DND-41 (cell line): ENCODE measurements at regions not wholly inside any gene's neighbourhood (a gene's known extent, or its start where the extent isn't known, plus 50 kb on each side); places are given as distances from the start of the nearest gene placed in this dataset.

Experiments used
- ATAC-seq: fragments of 200-7000 bp; cut with Tn5 transposase; 3 replicates; pipeline ENCODE4 v1.9.1; 2021; ENCODE audit warnings: low read depth; ENCODE audit not compliant: insufficient read depth
- DNase-seq: peaks from one replicate; pipeline ENCODE4 v3.0.0-alpha.2; 2020
- H2AFZ ChIP-seq: 2 replicates; pipeline ENCODE4 v1.6.0; 2012; ENCODE audit warnings: low read depth, low read length
- H3K27ac ChIP-seq: 2 replicates; pipeline ENCODE4 v1.5.1; 2012; ENCODE audit warnings: low read length, inconsistent platforms
- H3K27me3 ChIP-seq: fragments of 200-600 bp; sonication (generic); 2 replicates; pipeline ENCODE4 v1.6.0; 2012; ENCODE audit warnings: low read length, mild to moderate bottlenecking, inconsistent platforms; ENCODE audit not compliant: insufficient read depth, poor library complexity
- H3K36me3 ChIP-seq: 2 replicates; pipeline ENCODE4 v1.5.1; 2012; ENCODE audit warnings: low read length, inconsistent platforms; ENCODE audit not compliant: insufficient read depth
- H3K4me1 ChIP-seq: 2 replicates; pipeline ENCODE4 v1.5.1; 2012; ENCODE audit warnings: mild to moderate bottlenecking, low read length; ENCODE audit not compliant: insufficient read depth
- H3K4me2 ChIP-seq: 2 replicates; pipeline ENCODE4 v1.6.0; 2012; ENCODE audit warnings: mild to moderate bottlenecking, moderate library complexity, low read length, inconsistent platforms; ENCODE audit not compliant: insufficient read depth
- H3K4me3 ChIP-seq, 2 experiments: fragments of 200-600 bp in 1 of 2; shearing (Covaris generic) in 1 of 2; 2 replicates each; pipeline ENCODE4 v1.5.1; 2012 to 2016; ENCODE audit warnings: inconsistent platforms in 2 of 2, low read length in 2 of 2, mild to moderate bottlenecking in 2 of 2, low read depth in 1 of 2, moderate library complexity in 1 of 2
- H3K79me2 ChIP-seq: 2 replicates; pipeline ENCODE4 v1.6.0; 2012; ENCODE audit warnings: low read length, inconsistent platforms; ENCODE audit not compliant: insufficient read depth
- H3K9ac ChIP-seq: 2 replicates; pipeline ENCODE4 v1.6.0; 2012; ENCODE audit warnings: low read depth, mild to moderate bottlenecking, inconsistent platforms, low read length, moderate library complexity
- H3K9me3 ChIP-seq: 2 replicates; pipeline ENCODE4 v1.5.1; 2012; ENCODE audit warnings: low read length, moderate library complexity, mild to moderate bottlenecking, inconsistent platforms; ENCODE audit not compliant: insufficient read depth, severe bottlenecking
- H4K20me1 ChIP-seq: 2 replicates; pipeline ENCODE4 v1.6.0; 2012; ENCODE audit warnings: low read length; ENCODE audit not compliant: insufficient read depth
- CTCF ChIP-seq: IDR thresholded peaks from 2 replicates; pipeline ENCODE4 v1.5.1; 2012; ENCODE audit warnings: borderline replicate concordance, low read length, moderate library complexity, mild to moderate bottlenecking; ENCODE audit not compliant: poor library complexity, severe bottlenecking; ENCODE audit errors: extremely low read depth
- EZH2 ChIP-seq: IDR thresholded peaks from 3 replicates; pipeline ENCODE4 v1.6.1; 2012; ENCODE audit warnings: borderline replicate concordance, low read depth, mild to moderate bottlenecking, moderate library complexity, low read length, inconsistent platforms; ENCODE audit not compliant: severe bottlenecking

- H3K4me3 ChIP-seq = no peak overlapping the region
These were observed 805.3 kb downstream of the SEMA5A start for GRCh38 chr5:8740595-8740994.

GRCh38 chr5:8749556-8749955 is 796.3 kb downstream of the SEMA5A start:
- H4K20me1 ChIP-seq = no peaks in the 10 kb centered on the region
- H3K4me3 ChIP-seq = no peak overlapping the region
- peak overlapping the region; percentile 72 for H3K27ac ChIP-seq
- peak overlapping the region; percentile 35; the same call in 1 of the 2 replicates for H3K9ac ChIP-seq
- DNase-seq = peak; percentile 71
- H3K4me2 ChIP-seq = peak overlapping the region; percentile 11; the same call in 1 of the 2 replicates
- no peaks in the 10 kb centered on the region for H3K27me3 ChIP-seq
- H3K36me3 ChIP-seq = no peaks in the 10 kb centered on the region
- ATAC-seq = peak; percentile 97
- no peak overlapping the region; the same call in 1 of the 2 replicates for H2AFZ ChIP-seq
- TF ChIP-seq CTCF (no peak), EZH2 (no peak)
- H3K4me1 ChIP-seq = peaks cover 28% of the 10 kb centered on the region
- H3K79me2 ChIP-seq = no peaks in the 10 kb centered on the region
- H3K9me3 ChIP-seq = peaks cover 1% of the 10 kb centered on the region

More at GRCh38 chr5:8740595-8740994, 805.3 kb downstream of the SEMA5A start:
- no peaks in the 10 kb centered on the region for H3K4me1 ChIP-seq
- no peaks in the 10 kb centered on the region for H3K36me3 ChIP-seq
- no peak overlapping the region for H3K4me2 ChIP-seq
- ATAC-seq (no peak), DNase-seq (no peak)
- H2AFZ ChIP-seq = 0 out of 2 replicates have a peak overlapping the region, but pooled peaks have one; percentile 8
- TF ChIP-seq CTCF (no peak), EZH2 (no peak)
- H3K79me2 ChIP-seq = no peaks in the 10 kb centered on the region
- no peaks in the 10 kb centered on the region for H3K9me3 ChIP-seq
- H4K20me1 ChIP-seq = no peaks in the 10 kb centered on the region
- no peaks in the 10 kb centered on the region for H3K27me3 ChIP-seq
- no peak overlapping the region for H3K27ac ChIP-seq
- no peak overlapping the region for H3K9ac ChIP-seq

- Histone ChIP-seq H3K36me3 (no peaks in the 10 kb centered on the region), H3K27me3 (no peaks in the 10 kb centered on the region), H3K9ac (no peak overlapping the region), H3K27ac (peak overlapping the region; percentile 72), H2AFZ (0 out of 2 replicates have a peak overlapping the region, but pooled peaks have one; percentile 2), H3K4me3 (no peak overlapping the region), H3K4me2 (no peak overlapping the region), H3K4me1 (peaks cover 28% of the 10 kb centered on the region), H3K9me3 (peaks cover 1% of the 10 kb centered on the region), H3K79me2 (no peaks in the 10 kb centered on the region), H4K20me1 (no peaks in the 10 kb centered on the region)
- DNase-seq (no peak), ATAC-seq (no peak)
- TF ChIP-seq EZH2 (no peak), CTCF (no peak)
These were observed 795.8 kb downstream of the SEMA5A start for GRCh38 chr5:8750100-8750499.
